Liver (tissue), 3 donors: ENCODE measurements at regions not wholly inside any gene's neighbourhood (a gene's known extent, or its start where the extent isn't known, plus 50 kb on each side); places are given as distances from the start of the nearest gene placed in this dataset.

Experiments
- GABPA ChIP-seq, 2 donors: IDR thresholded peaks in 1 of 2; conservative IDR thresholded peaks in 1 of 2; 2 replicates each; pipeline ENCODE4 v1.6.1; 2016; ENCODE audit warnings: antibody characterized with exemption in 2 of 2, mild to moderate bottlenecking in 1 of 2, moderate library complexity in 1 of 2
- JUND ChIP-seq, 2 donors: IDR thresholded peaks; 2 replicates each; pipeline ENCODE4 v1.6.1; 2016; ENCODE audit warnings: antibody characterized with exemption in 2 of 2
- RAD21 ChIP-seq, 2 donors: IDR thresholded peaks; 2 replicates each; pipeline ENCODE4 v1.6.1; 2016; ENCODE audit warnings: antibody characterized with exemption in 2 of 2, mild to moderate bottlenecking in 2 of 2
- REST ChIP-seq: IDR thresholded peaks from 2 replicates; pipeline ENCODE4 v1.6.1; 2016; ENCODE audit warnings: antibody characterized with exemption, mild to moderate bottlenecking
- SP1 ChIP-seq: IDR thresholded peaks from 2 replicates; pipeline ENCODE4 v1.6.1; 2018; ENCODE audit warnings: antibody characterized with exemption, mild to moderate bottlenecking
- TAF1 ChIP-seq: conservative IDR thresholded peaks from 2 replicates; pipeline ENCODE4 v1.6.1; 2016; ENCODE audit warnings: antibody characterized with exemption, mild to moderate bottlenecking
- YY1 ChIP-seq: IDR thresholded peaks from 2 replicates; pipeline ENCODE4 v1.6.1; 2016; ENCODE audit warnings: antibody characterized with exemption, mild to moderate bottlenecking
- TF ChIP-seq, protein P1 (sequence below): IDR thresholded peaks from 2 replicates; pipeline ENCODE4 v1.6.1; 2016; ENCODE audit warnings: antibody characterized with exemption
- TF ChIP-seq, protein P2 (sequence below): fragments of 150-350 bp; IDR thresholded peaks from 2 replicates; pipeline ENCODE4 v1.5.1; 2017; ENCODE audit warnings: improper control_type of control experiment, low read depth, low read length; ENCODE audit not compliant: missing input control
- TF ChIP-seq, protein P3 (sequence below): IDR thresholded peaks from 2 replicates; pipeline ENCODE4 v1.6.1; 2016; ENCODE audit warnings: antibody characterized with exemption
- donor health status: healthy.
- donor health status: healthy.

GRCh38 chr14:83312511-83312910 lies 1778.9 kb upstream of the SEL1L start:
- TF ChIP-seq, protein P1, sequence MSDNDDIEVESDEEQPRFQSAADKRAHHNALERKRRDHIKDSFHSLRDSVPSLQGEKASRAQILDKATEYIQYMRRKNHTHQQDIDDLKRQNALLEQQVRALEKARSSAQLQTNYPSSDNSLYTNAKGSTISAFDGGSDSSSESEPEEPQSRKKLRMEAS: no peak
- TF ChIP-seq, protein P2, sequence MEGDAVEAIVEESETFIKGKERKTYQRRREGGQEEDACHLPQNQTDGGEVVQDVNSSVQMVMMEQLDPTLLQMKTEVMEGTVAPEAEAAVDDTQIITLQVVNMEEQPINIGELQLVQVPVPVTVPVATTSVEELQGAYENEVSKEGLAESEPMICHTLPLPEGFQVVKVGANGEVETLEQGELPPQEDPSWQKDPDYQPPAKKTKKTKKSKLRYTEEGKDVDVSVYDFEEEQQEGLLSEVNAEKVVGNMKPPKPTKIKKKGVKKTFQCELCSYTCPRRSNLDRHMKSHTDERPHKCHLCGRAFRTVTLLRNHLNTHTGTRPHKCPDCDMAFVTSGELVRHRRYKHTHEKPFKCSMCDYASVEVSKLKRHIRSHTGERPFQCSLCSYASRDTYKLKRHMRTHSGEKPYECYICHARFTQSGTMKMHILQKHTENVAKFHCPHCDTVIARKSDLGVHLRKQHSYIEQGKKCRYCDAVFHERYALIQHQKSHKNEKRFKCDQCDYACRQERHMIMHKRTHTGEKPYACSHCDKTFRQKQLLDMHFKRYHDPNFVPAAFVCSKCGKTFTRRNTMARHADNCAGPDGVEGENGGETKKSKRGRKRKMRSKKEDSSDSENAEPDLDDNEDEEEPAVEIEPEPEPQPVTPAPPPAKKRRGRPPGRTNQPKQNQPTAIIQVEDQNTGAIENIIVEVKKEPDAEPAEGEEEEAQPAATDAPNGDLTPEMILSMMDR: no peak
- no peak for TF ChIP-seq JUND (IDR thresholded peaks at IDR 0.05)
- no peak for TF ChIP-seq REST
- TF ChIP-seq GABPA (IDR thresholded peaks at IDR 0.05 in 1 of 2, conservative IDR thresholded peaks at IDR 0.05 in 1 of 2): no peak
- TF ChIP-seq RAD21 (IDR thresholded peaks at IDR 0.05): no peak
- TF ChIP-seq TAF1: no peak
- TF ChIP-seq, protein P3, sequence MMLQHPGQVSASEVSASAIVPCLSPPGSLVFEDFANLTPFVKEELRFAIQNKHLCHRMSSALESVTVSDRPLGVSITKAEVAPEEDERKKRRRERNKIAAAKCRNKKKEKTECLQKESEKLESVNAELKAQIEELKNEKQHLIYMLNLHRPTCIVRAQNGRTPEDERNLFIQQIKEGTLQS: no peak
- TF ChIP-seq SP1: no peak
- no peak for TF ChIP-seq YY1
